ENCODE measurements at regions not wholly inside any gene's neighbourhood (a gene's known extent, or its start where the extent isn't known, plus 50 kb on each side); places are given as distances from the start of the nearest gene placed in this dataset.

GRCh38 chr17:34001246-34001645, 253.8 kb upstream of the CCL2 start:
- Mint-ChIP-seq H3K36me3 (ENCODE audit: low read depth, unreplicated experiment) (no peaks in the 10 kb centered on the region), H3K27me3 (ENCODE audit: unreplicated experiment) (peaks cover 6% of the 10 kb centered on the region), H3K9me3 (ENCODE audit: unreplicated experiment) (no peaks in the 10 kb centered on the region), H3K4me1 (ENCODE audit: unreplicated experiment) (peaks cover 23% of the 10 kb centered on the region), H3K27ac (ENCODE audit: unreplicated experiment) (no peak overlapping the region), H3K4me3 (ENCODE audit: unreplicated experiment) (no peak overlapping the region)
- TF ChIP-seq CTCF (IDR thresholded peaks at IDR 0.05; ENCODE audit: unreplicated experiment): no peak
- DNase-seq (ENCODE audit: low spot score): no peak

- H3K4me1 Mint-ChIP-seq (ENCODE audit: unreplicated experiment): peaks cover 23% of the 10 kb centered on the region
- H3K27me3 Mint-ChIP-seq (ENCODE audit: unreplicated experiment): peaks cover 6% of the 10 kb centered on the region
- no peaks in the 10 kb centered on the region for H3K36me3 Mint-ChIP-seq (ENCODE audit: low read depth, unreplicated experiment)
- DNase-seq (ENCODE audit: low spot score): no peak
- TF ChIP-seq CTCF (IDR thresholded peaks at IDR 0.05; ENCODE audit: unreplicated experiment): no peak
- H3K9me3 Mint-ChIP-seq (ENCODE audit: unreplicated experiment): no peaks in the 10 kb centered on the region
- no peak overlapping the region for H3K4me3 Mint-ChIP-seq (ENCODE audit: unreplicated experiment)
- no peak overlapping the region for H3K27ac Mint-ChIP-seq (ENCODE audit: unreplicated experiment)
These were observed 249.0 kb upstream of the CCL2 start for GRCh38 chr17:34006126-34006525.

DNA sequence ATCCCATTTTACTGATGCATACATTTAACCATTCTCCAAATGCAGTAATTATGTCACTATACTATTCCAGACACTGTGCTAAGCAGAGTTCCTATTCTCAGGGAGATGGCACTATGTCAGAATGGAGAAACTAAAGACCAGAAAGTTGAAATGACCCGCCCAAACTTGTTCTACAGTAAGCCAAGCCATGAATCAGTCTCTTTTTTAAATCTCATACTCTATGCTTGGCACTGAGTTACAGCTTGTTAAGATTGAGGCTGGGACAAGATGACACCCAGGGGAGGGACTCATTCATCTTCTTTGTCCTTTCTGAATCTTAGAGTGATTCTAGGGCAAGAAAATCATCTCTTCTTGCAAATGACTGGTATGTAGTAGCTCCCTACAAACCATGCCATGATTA, 247.0 kb upstream of the CCL2 start:
- Mint-ChIP-seq H3K27me3 (ENCODE audit: unreplicated experiment) (peaks cover 7% of the 10 kb centered on the region), H3K27ac (ENCODE audit: unreplicated experiment) (no peak overlapping the region), H3K4me3 (ENCODE audit: unreplicated experiment) (no peak overlapping the region), H3K4me1 (ENCODE audit: unreplicated experiment) (peaks cover 10% of the 10 kb centered on the region), H3K36me3 (ENCODE audit: low read depth, unreplicated experiment) (no peaks in the 10 kb centered on the region), H3K9me3 (ENCODE audit: unreplicated experiment) (no peaks in the 10 kb centered on the region)
- TF ChIP-seq CTCF (IDR thresholded peaks at IDR 0.05; ENCODE audit: unreplicated experiment): no peak
- no peak for DNase-seq (ENCODE audit: low spot score)

- H3K9me3 Mint-ChIP-seq (ENCODE audit: unreplicated experiment): no peaks in the 10 kb centered on the region
- no peaks in the 10 kb centered on the region for H3K4me1 Mint-ChIP-seq (ENCODE audit: unreplicated experiment)
- DNase-seq (ENCODE audit: low spot score): no peak
- H3K4me3 Mint-ChIP-seq (ENCODE audit: unreplicated experiment): no peak overlapping the region
- no peak overlapping the region for H3K27ac Mint-ChIP-seq (ENCODE audit: unreplicated experiment)
- no peaks in the 10 kb centered on the region for H3K36me3 Mint-ChIP-seq (ENCODE audit: low read depth, unreplicated experiment)
- TF ChIP-seq CTCF (IDR thresholded peaks at IDR 0.05; ENCODE audit: unreplicated experiment): no peak
- peaks cover 4% of the 10 kb centered on the region for H3K27me3 Mint-ChIP-seq (ENCODE audit: unreplicated experiment)
These were observed 245.2 kb upstream of the CCL2 start for GRCh38 chr17:34009912-34010311.

GRCh38 chr17:34010534-34010933, 244.6 kb upstream of the CCL2 start:
- no peak for DNase-seq (ENCODE audit: low spot score)
- TF ChIP-seq CTCF (IDR thresholded peaks at IDR 0.05; ENCODE audit: unreplicated experiment): no peak
- Mint-ChIP-seq H3K36me3 (ENCODE audit: low read depth, unreplicated experiment) (no peaks in the 10 kb centered on the region), H3K9me3 (ENCODE audit: unreplicated experiment) (no peaks in the 10 kb centered on the region), H3K27me3 (ENCODE audit: unreplicated experiment) (peaks cover 4% of the 10 kb centered on the region), H3K27ac (ENCODE audit: unreplicated experiment) (no peak overlapping the region), H3K4me1 (ENCODE audit: unreplicated experiment) (no peaks in the 10 kb centered on the region), H3K4me3 (ENCODE audit: unreplicated experiment) (no peak overlapping the region)
